WTC11 (cell line): ENCODE measurements at regions not wholly inside any gene's neighbourhood (a gene's known extent, or its start where the extent isn't known, plus 50 kb on each side); places are given as distances from the start of the nearest gene placed in this dataset.

Experiments used
- ATAC-seq: fragments of 200-7000 bp; cut with Tn5 transposase; 2 replicates; pipeline ENCODE4 v1.10.0; 2021; ENCODE audit warnings: mild to moderate bottlenecking, moderate library complexity
- CTCF ChIA-PET: fragments of 300-600 bp; sonication (Branson Sonifier 250); formaldehyde crosslinking; loops from one replicate; lab custom pipeline; 2021; ENCODE audit warnings: antibody characterized with exemption; lab: Charles Lee
- POLR2A ChIA-PET: fragments of 350-600 bp; sonication (Branson Sonifier 250); formaldehyde crosslinking; loops from one replicate; lab custom pipeline; 2021; ENCODE audit warnings: antibody characterized with exemption; lab: Charles Lee
- DNase-seq: peaks from one replicate; pipeline ENCODE4 v3.0.0; 2021; ENCODE audit warnings: low spot score
- H3K27ac Mint-ChIP-seq: 2 replicates; pipeline ENCODE4 v1.8.0; 2021; ENCODE audit warnings: mixed read lengths
- H3K27me3 Mint-ChIP-seq: 2 replicates; pipeline ENCODE4 v1.8.0; 2021; ENCODE audit warnings: low read depth, mild to moderate bottlenecking, moderate library complexity, mixed read lengths
- H3K36me3 Mint-ChIP-seq: 2 replicates; pipeline ENCODE4 v1.8.0; 2021; ENCODE audit warnings: mixed read lengths
- H3K4me1 Mint-ChIP-seq: 2 replicates; pipeline ENCODE4 v1.8.0; 2022; ENCODE audit warnings: mixed read lengths
- H3K4me3 Mint-ChIP-seq: 2 replicates; pipeline ENCODE4 v1.8.0; 2021; ENCODE audit warnings: mild to moderate bottlenecking, moderate library complexity, mixed read lengths
- H3K9me3 Mint-ChIP-seq: 2 replicates; pipeline ENCODE4 v1.8.0; 2021; ENCODE audit warnings: mixed read lengths
- CBFB ChIP-seq: sonication (generic); formaldehyde crosslinking; IDR thresholded peaks from 2 replicates; pipeline ENCODE4 v1.8.1; 2022; ENCODE audit warnings: mild to moderate bottlenecking, low read depth, missing genetic modification reagents
- FOXJ3 ChIP-seq: sonication (generic); formaldehyde crosslinking; IDR thresholded peaks from 2 replicates; pipeline ENCODE4 v1.9.0; 2021; ENCODE audit warnings: missing genetic modification reagents, mild to moderate bottlenecking, borderline replicate concordance
- GABPB1 ChIP-seq: sonication (generic); formaldehyde crosslinking; IDR thresholded peaks from 2 replicates; pipeline ENCODE4 v1.8.1; 2023; ENCODE audit warnings: mild to moderate bottlenecking, missing genetic modification reagents
- IRF2 ChIP-seq: sonication (generic); formaldehyde crosslinking; IDR thresholded peaks from 2 replicates; pipeline ENCODE4 v1.8.0; 2022; ENCODE audit warnings: low read depth, missing genetic modification reagents, borderline replicate concordance
- NR2C2 ChIP-seq: sonication (generic); formaldehyde crosslinking; IDR thresholded peaks from 2 replicates; pipeline ENCODE4 v1.8.0; 2022; ENCODE audit warnings: mild to moderate bottlenecking, missing genetic modification reagents
- NR3C1 ChIP-seq: sonication (generic); formaldehyde crosslinking; conservative IDR thresholded peaks from 2 replicates; pipeline ENCODE4 v1.8.1; 2023; ENCODE audit warnings: low read depth, mild to moderate bottlenecking, missing genetic modification reagents
- RORB ChIP-seq: fragments of 250-450 bp; sonication (Bioruptor Pico); IDR thresholded peaks from 2 replicates; pipeline ENCODE4 v1.9.0; 2021; ENCODE audit warnings: mild to moderate bottlenecking
- SP1 ChIP-seq: sonication (generic); formaldehyde crosslinking; conservative IDR thresholded peaks from 2 replicates; pipeline ENCODE4 v1.8.1; 2022; ENCODE audit warnings: missing genetic modification reagents
- TEAD1 ChIP-seq: sonication (generic); formaldehyde crosslinking; IDR thresholded peaks from 2 replicates; pipeline ENCODE4 v1.8.0; 2022; ENCODE audit warnings: mild to moderate bottlenecking, missing genetic modification reagents
- TP53 ChIP-seq: sonication (generic); formaldehyde crosslinking; IDR thresholded peaks from 2 replicates; pipeline ENCODE4 v1.8.1; 2023; ENCODE audit warnings: mild to moderate bottlenecking, missing genetic modification reagents
- ZBTB21 ChIP-seq: sonication (generic); formaldehyde crosslinking; IDR thresholded peaks from 2 replicates; pipeline ENCODE4 v1.8.1; 2023; ENCODE audit warnings: mild to moderate bottlenecking, missing genetic modification reagents, borderline replicate concordance
- ZNF219 ChIP-seq: sonication (generic); formaldehyde crosslinking; IDR thresholded peaks from 2 replicates; pipeline ENCODE4 v1.8.0; 2023; ENCODE audit warnings: missing genetic modification reagents, mild to moderate bottlenecking, borderline replicate concordance
- ZNF232 ChIP-seq: sonication (generic); formaldehyde crosslinking; IDR thresholded peaks from 2 replicates; pipeline ENCODE4 v1.8.0; 2022; ENCODE audit warnings: mild to moderate bottlenecking, missing genetic modification reagents
- ZNF396 ChIP-seq: fragments of 250-450 bp; sonication (Bioruptor Pico); IDR thresholded peaks from 2 replicates; pipeline ENCODE4 v1.8.0; 2021; ENCODE audit warnings: mild to moderate bottlenecking, moderate library complexity, borderline replicate concordance
- TF ChIP-seq, protein P1 (sequence below): sonication (generic); formaldehyde crosslinking; IDR thresholded peaks from 2 replicates; pipeline ENCODE4 v1.8.0; 2022; ENCODE audit warnings: mild to moderate bottlenecking, missing genetic modification reagents
- TF ChIP-seq, protein P2 (sequence below): sonication (generic); formaldehyde crosslinking; IDR thresholded peaks from 2 replicates; pipeline ENCODE4 v1.8.1; 2022; ENCODE audit warnings: low read depth, missing genetic modification reagents, borderline replicate concordance
- TF ChIP-seq, protein P3 (sequence below): sonication (generic); formaldehyde crosslinking; IDR thresholded peaks from 2 replicates; pipeline ENCODE4 v1.8.1; 2023; ENCODE audit warnings: mild to moderate bottlenecking, missing genetic modification reagents
- TF ChIP-seq, protein P4 (sequence below): sonication (generic); formaldehyde crosslinking; IDR thresholded peaks from 2 replicates; pipeline ENCODE4 v1.8.1; 2023; ENCODE audit warnings: mild to moderate bottlenecking, missing genetic modification reagents, borderline replicate concordance

DNA sequence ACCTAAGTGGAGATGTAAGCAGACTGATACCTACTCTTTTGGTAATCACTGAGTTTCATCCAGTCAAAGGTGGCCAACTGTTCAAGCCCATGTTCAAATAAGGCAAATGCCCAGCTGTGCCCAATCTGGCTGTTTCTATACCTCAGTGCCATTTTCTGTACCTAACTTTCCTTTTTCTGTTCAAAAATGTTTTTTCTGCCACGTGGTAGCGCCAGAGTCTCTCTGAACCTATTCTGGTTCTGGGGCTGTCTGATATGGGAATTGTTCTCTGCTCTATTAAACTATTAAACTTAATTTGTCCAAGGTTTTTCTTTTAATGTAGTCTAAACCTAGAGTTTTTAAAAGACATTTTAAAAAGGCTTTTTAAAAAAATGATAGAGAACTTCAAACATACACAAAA is 391.2 kb downstream of the NOVA1 start:
- POLR2A ChIA-PET = no interaction called here
- peaks cover 42% of the 10 kb centered on the region for H3K27me3 Mint-ChIP-seq
- H3K4me1 Mint-ChIP-seq = peaks cover 27% of the 10 kb centered on the region

DNA sequence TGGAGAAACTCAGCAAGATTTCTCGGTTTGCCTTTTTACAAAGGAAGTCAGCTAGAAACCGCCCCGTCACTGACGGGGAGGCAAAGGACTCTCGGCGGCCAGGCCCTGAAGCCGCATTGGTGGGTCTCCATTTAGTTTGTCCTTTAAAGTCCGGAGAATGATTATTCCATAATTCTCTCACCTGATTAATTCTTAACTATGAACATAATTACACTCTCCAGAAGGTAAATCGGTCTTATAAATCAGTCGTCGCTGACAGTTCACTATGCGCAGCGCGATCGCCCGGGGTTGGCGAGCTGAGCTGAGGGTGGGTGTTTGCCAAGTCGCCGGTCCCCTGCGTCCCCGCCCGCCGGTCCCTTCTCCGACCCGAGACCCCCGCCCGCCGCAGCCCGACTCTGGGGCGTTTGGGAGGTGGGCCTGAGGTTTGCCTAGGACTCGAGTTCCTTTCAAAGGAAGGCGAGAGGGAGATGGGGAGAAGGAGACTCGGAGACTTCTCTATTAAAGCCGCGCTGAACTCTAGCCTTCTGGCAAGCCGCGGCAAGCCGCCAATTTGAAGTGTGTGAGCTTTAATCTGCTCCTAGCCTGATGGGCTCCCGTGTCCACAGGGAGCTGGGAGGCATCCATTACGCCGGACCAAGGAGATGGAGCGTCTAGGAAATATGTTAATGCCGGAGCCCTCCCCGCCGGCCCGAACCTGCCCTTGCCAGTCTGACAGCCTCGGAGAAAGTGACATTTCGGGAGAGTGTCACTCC is 392.9 kb downstream of the NOVA1 start:
- Mint-ChIP-seq H3K27ac (peak overlapping the region; percentile 15), H3K9me3 (no peaks in the 10 kb centered on the region), H3K4me3 (peak overlapping the region; percentile 77)
- DNase-seq = peak; percentile 74
- POLR2A ChIA-PET = interaction anchor here (0.7 to 1.6 kb wide), 2 partner anchors 41 to 248 kb away, joined by 3 to 6 read pairs; no protein-coding TSS in a partner anchor
- TF ChIP-seq, protein P1, sequence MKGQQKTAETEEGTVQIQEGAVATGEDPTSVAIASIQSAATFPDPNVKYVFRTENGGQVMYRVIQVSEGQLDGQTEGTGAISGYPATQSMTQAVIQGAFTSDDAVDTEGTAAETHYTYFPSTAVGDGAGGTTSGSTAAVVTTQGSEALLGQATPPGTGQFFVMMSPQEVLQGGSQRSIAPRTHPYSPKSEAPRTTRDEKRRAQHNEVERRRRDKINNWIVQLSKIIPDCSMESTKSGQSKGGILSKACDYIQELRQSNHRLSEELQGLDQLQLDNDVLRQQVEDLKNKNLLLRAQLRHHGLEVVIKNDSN (CRISPR knock-in tag) = no peak
- TF ChIP-seq FOXJ3 = no peak
- TF ChIP-seq, protein P2, sequence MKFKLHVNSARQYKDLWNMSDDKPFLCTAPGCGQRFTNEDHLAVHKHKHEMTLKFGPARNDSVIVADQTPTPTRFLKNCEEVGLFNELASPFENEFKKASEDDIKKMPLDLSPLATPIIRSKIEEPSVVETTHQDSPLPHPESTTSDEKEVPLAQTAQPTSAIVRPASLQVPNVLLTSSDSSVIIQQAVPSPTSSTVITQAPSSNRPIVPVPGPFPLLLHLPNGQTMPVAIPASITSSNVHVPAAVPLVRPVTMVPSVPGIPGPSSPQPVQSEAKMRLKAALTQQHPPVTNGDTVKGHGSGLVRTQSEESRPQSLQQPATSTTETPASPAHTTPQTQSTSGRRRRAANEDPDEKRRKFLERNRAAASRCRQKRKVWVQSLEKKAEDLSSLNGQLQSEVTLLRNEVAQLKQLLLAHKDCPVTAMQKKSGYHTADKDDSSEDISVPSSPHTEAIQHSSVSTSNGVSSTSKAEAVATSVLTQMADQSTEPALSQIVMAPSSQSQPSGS (CRISPR knock-in tag) = no peak
- TF ChIP-seq SP1 = no peak
- no peak for TF ChIP-seq ZNF219 (CRISPR knock-in tag)
- TF ChIP-seq, protein P3, sequence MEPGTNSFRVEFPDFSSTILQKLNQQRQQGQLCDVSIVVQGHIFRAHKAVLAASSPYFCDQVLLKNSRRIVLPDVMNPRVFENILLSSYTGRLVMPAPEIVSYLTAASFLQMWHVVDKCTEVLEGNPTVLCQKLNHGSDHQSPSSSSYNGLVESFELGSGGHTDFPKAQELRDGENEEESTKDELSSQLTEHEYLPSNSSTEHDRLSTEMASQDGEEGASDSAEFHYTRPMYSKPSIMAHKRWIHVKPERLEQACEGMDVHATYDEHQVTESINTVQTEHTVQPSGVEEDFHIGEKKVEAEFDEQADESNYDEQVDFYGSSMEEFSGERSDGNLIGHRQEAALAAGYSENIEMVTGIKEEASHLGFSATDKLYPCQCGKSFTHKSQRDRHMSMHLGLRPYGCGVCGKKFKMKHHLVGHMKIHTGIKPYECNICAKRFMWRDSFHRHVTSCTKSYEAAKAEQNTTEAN (CRISPR knock-in tag) = no peak
- TF ChIP-seq NR2C2 (CRISPR knock-in tag) = no peak
- no peak for TF ChIP-seq ZNF396 (CRISPR knock-in tag)
- no peak for TF ChIP-seq ZBTB21
- TF ChIP-seq, protein P4, sequence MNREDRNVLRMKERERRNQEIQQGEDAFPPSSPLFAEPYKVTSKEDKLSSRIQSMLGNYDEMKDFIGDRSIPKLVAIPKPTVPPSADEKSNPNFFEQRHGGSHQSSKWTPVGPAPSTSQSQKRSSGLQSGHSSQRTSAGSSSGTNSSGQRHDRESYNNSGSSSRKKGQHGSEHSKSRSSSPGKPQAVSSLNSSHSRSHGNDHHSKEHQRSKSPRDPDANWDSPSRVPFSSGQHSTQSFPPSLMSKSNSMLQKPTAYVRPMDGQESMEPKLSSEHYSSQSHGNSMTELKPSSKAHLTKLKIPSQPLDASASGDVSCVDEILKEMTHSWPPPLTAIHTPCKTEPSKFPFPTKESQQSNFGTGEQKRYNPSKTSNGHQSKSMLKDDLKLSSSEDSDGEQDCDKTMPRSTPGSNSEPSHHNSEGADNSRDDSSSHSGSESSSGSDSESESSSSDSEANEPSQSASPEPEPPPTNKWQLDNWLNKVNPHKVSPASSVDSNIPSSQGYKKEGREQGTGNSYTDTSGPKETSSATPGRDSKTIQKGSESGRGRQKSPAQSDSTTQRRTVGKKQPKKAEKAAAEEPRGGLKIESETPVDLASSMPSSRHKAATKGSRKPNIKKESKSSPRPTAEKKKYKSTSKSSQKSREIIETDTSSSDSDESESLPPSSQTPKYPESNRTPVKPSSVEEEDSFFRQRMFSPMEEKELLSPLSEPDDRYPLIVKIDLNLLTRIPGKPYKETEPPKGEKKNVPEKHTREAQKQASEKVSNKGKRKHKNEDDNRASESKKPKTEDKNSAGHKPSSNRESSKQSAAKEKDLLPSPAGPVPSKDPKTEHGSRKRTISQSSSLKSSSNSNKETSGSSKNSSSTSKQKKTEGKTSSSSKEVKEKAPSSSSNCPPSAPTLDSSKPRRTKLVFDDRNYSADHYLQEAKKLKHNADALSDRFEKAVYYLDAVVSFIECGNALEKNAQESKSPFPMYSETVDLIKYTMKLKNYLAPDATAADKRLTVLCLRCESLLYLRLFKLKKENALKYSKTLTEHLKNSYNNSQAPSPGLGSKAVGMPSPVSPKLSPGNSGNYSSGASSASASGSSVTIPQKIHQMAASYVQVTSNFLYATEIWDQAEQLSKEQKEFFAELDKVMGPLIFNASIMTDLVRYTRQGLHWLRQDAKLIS (CRISPR knock-in tag) = no peak
- no peak for TF ChIP-seq IRF2 (CRISPR knock-in tag)
- no peak for TF ChIP-seq TP53 (CRISPR knock-in tag)
- TF ChIP-seq TEAD1 = no peak
- TF ChIP-seq, all 79 proteins: peak for 0
- CTCF ChIA-PET = interaction anchor here (0.6 to 1.7 kb wide), 7 partner anchors 16 to 804 kb away, joined by 3 to 5 read pairs (median 3); no protein-coding TSS in a partner anchor
- H3K4me1 Mint-ChIP-seq = peaks cover 27% of the 10 kb centered on the region
- no peaks in the 10 kb centered on the region for H3K36me3 Mint-ChIP-seq
- H3K27me3 Mint-ChIP-seq = peaks cover 42% of the 10 kb centered on the region
- ATAC-seq = peak; percentile 92

More for the DNA sequence above, 391.2 kb downstream of the NOVA1 start:
- no peak overlapping the region for H3K27ac Mint-ChIP-seq
- no peaks in the 10 kb centered on the region for H3K36me3 Mint-ChIP-seq
- H3K4me3 Mint-ChIP-seq = 0 out of 2 replicates have a peak overlapping the region, but pooled peaks have one; percentile 12
- TF ChIP-seq RORB (CRISPR knock-in tag) (no peak), NR3C1 (CRISPR knock-in tag) (no peak), GABPB1 (no peak), ZNF232 (no peak), CBFB (CRISPR knock-in tag) (no peak)
- H3K9me3 Mint-ChIP-seq = no peaks in the 10 kb centered on the region
- no peak for ATAC-seq
- CTCF ChIA-PET = no interaction called here
- no peak for DNase-seq
